ENCODE measurements at regions not wholly inside any gene's neighbourhood (a gene's known extent, or its start where the extent isn't known, plus 50 kb on each side); places are given as distances from the start of the nearest gene placed in this dataset.
"Not testable (repeated sequence)": the region's sequence is repeated elsewhere in the genome, so short reads cannot be mapped to it uniquely, and the experiment has no call there.

- Histone ChIP-seq H3K4me2 (ENCODE audit: low read depth, low read length, poor library complexity, severe bottlenecking) (no peak overlapping the region), H3K36me3 (ENCODE audit: low read length) (no peaks in the 10 kb centered on the region), H3K27ac (ENCODE audit: low read depth, low read length) (no peak overlapping the region), H2AFZ (ENCODE audit: low read depth, low read length, severe bottlenecking) (no peak overlapping the region), H3K27me3 (ENCODE audit: low read length) (no peaks in the 10 kb centered on the region), H3K4me3 (ENCODE audit: insufficient read depth, low read length, poor library complexity, severe bottlenecking) (no peak overlapping the region), H3K9me3 (ENCODE audit: insufficient read depth, low read length) (no peaks in the 10 kb centered on the region), H3F3A (ENCODE audit: insufficient read depth) (no peaks in the 10 kb centered on the region), H3K79me2 (ENCODE audit: insufficient read depth, low read length) (no peaks in the 10 kb centered on the region), H3K9me2 (replicated peaks; ENCODE audit: insufficient read depth, low read length) (no peaks in the 10 kb centered on the region), H3K9ac (ENCODE audit: low read length) (no peak overlapping the region), H4K20me1 (ENCODE audit: low read depth, low read length) (no peaks in the 10 kb centered on the region)
- no peak for TF ChIP-seq EZH2phosphoT487 (conservative IDR thresholded peaks at IDR 0.05; ENCODE audit: low read length)
- TF ChIP-seq CTCF (IDR thresholded peaks at IDR 0.05; ENCODE audit: insufficient read depth, low read length, poor library complexity, severe bottlenecking), result no peak
Measured at GRCh38 chr6:78688668-78689067, 178.7 kb upstream of the IRAK1BP1 start.

GRCh38 chr6:78693835-78694234 lies 173.5 kb upstream of the IRAK1BP1 start:
- Histone ChIP-seq H3K9ac (ENCODE audit: low read length) (no peak overlapping the region), H2AFZ (ENCODE audit: low read depth, low read length, severe bottlenecking) (no peak overlapping the region), H3K9me2 (replicated peaks; ENCODE audit: insufficient read depth, low read length) (no peaks in the 10 kb centered on the region), H3F3A (ENCODE audit: insufficient read depth) (no peaks in the 10 kb centered on the region), H3K4me3 (ENCODE audit: insufficient read depth, low read length, poor library complexity, severe bottlenecking) (no peak overlapping the region), H3K27me3 (ENCODE audit: low read length) (no peaks in the 10 kb centered on the region), H3K9me3 (ENCODE audit: insufficient read depth, low read length) (no peaks in the 10 kb centered on the region), H3K27ac (ENCODE audit: low read depth, low read length) (no peak overlapping the region), H3K79me2 (ENCODE audit: insufficient read depth, low read length) (no peaks in the 10 kb centered on the region), H3K36me3 (ENCODE audit: low read length) (no peaks in the 10 kb centered on the region), H3K4me2 (ENCODE audit: low read depth, low read length, poor library complexity, severe bottlenecking) (no peak overlapping the region), H4K20me1 (ENCODE audit: low read depth, low read length) (no peaks in the 10 kb centered on the region)
- no peak for TF ChIP-seq CTCF (IDR thresholded peaks at IDR 0.05; ENCODE audit: insufficient read depth, low read length, poor library complexity, severe bottlenecking)
- no peak for TF ChIP-seq EZH2phosphoT487 (conservative IDR thresholded peaks at IDR 0.05; ENCODE audit: low read length)

GRCh38 chr6:78694628-78695027 lies 172.7 kb upstream of the IRAK1BP1 start:
- H3K27me3 ChIP-seq (ENCODE audit: low read length), result not testable (repeated sequence)

GRCh38 chr6:78700991-78701390 lies 166.4 kb upstream of the IRAK1BP1 start:
- Histone ChIP-seq H3K36me3 (ENCODE audit: low read length) (no peaks in the 10 kb centered on the region), H2AFZ (ENCODE audit: low read depth, low read length, severe bottlenecking) (no peak overlapping the region), H3F3A (ENCODE audit: insufficient read depth) (no peaks in the 10 kb centered on the region), H3K9me2 (replicated peaks; ENCODE audit: insufficient read depth, low read length) (no peaks in the 10 kb centered on the region), H3K79me2 (ENCODE audit: insufficient read depth, low read length) (no peaks in the 10 kb centered on the region), H3K9me3 (ENCODE audit: insufficient read depth, low read length) (no peaks in the 10 kb centered on the region), H3K4me3 (ENCODE audit: insufficient read depth, low read length, poor library complexity, severe bottlenecking) (no peak overlapping the region), H4K20me1 (ENCODE audit: low read depth, low read length) (no peaks in the 10 kb centered on the region), H3K9ac (ENCODE audit: low read length) (no peak overlapping the region), H3K27me3 (ENCODE audit: low read length) (no peaks in the 10 kb centered on the region), H3K4me2 (ENCODE audit: low read depth, low read length, poor library complexity, severe bottlenecking) (no peak overlapping the region), H3K27ac (ENCODE audit: low read depth, low read length) (no peak overlapping the region)
- no peak for TF ChIP-seq EZH2phosphoT487 (conservative IDR thresholded peaks at IDR 0.05; ENCODE audit: low read length)
- TF ChIP-seq CTCF (IDR thresholded peaks at IDR 0.05; ENCODE audit: insufficient read depth, low read length, poor library complexity, severe bottlenecking), result no peak

More at GRCh38 chr6:78694628-78695027, 172.7 kb upstream of the IRAK1BP1 start:
- H3K9me2 ChIP-seq (replicated peaks; ENCODE audit: insufficient read depth, low read length); H3K9me3 ChIP-seq (ENCODE audit: insufficient read depth, low read length); H3K4me3 ChIP-seq (ENCODE audit: insufficient read depth, low read length, poor library complexity, severe bottlenecking); H3K36me3 ChIP-seq (ENCODE audit: low read length); H3K9ac ChIP-seq (ENCODE audit: low read length); H3K27ac ChIP-seq (ENCODE audit: low read depth, low read length); H3F3A ChIP-seq (ENCODE audit: insufficient read depth); H4K20me1 ChIP-seq (ENCODE audit: low read depth, low read length); H2AFZ ChIP-seq (ENCODE audit: low read depth, low read length, severe bottlenecking); H3K79me2 ChIP-seq (ENCODE audit: insufficient read depth, low read length); H3K4me2 ChIP-seq (ENCODE audit: low read depth, low read length, poor library complexity, severe bottlenecking): not testable (repeated sequence)

Data from SU-DHL-6 (cell line).